Chondrocyte (in vitro differentiated cells): ENCODE measurements at regions not wholly inside any gene's neighbourhood (a gene's known extent, or its start where the extent isn't known, plus 50 kb on each side); places are given as distances from the start of the nearest gene placed in this dataset.

Experiments used
- DNase-seq: peaks from one replicate; pipeline ENCODE4 v3.0.0; 2021; ENCODE audit warnings: mixed read lengths, low spot score
- H3K27ac Mint-ChIP-seq: one replicate; pipeline ENCODE4 v1.8.0; 2021; ENCODE audit warnings: mild to moderate bottlenecking, moderate library complexity, mixed read lengths; ENCODE audit not compliant: unreplicated experiment
- H3K27me3 Mint-ChIP-seq: 2 replicates; pipeline ENCODE4 v1.8.0; 2021; ENCODE audit warnings: low read depth, mixed read lengths
- H3K36me3 Mint-ChIP-seq: 2 replicates; pipeline ENCODE4 v1.8.0; 2021; ENCODE audit warnings: low read depth, mixed read lengths
- H3K4me1 Mint-ChIP-seq: 2 replicates; pipeline ENCODE4 v1.8.0; 2021; ENCODE audit warnings: low read depth, mild to moderate bottlenecking, mixed read lengths
- H3K4me3 Mint-ChIP-seq: one replicate; pipeline ENCODE4 v1.8.0; 2021; ENCODE audit warnings: mild to moderate bottlenecking, moderate library complexity, mixed read lengths; ENCODE audit not compliant: unreplicated experiment
- H3K9me3 Mint-ChIP-seq: 2 replicates; pipeline ENCODE4 v1.8.0; 2021; ENCODE audit warnings: low read depth, mixed read lengths
- CTCF ChIP-seq: fragments of 200-600 bp; sonication (generic); IDR thresholded peaks from 2 replicates; pipeline ENCODE4 v1.5.0; 2021; ENCODE audit warnings: antibody characterized with exemption, mild to moderate bottlenecking, moderate library complexity

GRCh38 chr6:145266432-145267075, 468.8 kb downstream of the EPM2A start:
- no peak overlapping the region for H3K27ac Mint-ChIP-seq
- H3K27me3 Mint-ChIP-seq = peaks cover 17% of the 10 kb centered on the region

GRCh38 chr6:145267076-145267867, 468.0 kb downstream of the EPM2A start:
- H3K4me1 Mint-ChIP-seq = no peaks in the 10 kb centered on the region
- peaks cover 16% of the 10 kb centered on the region for H3K27me3 Mint-ChIP-seq
- no peak overlapping the region for H3K27ac Mint-ChIP-seq
- no peak for DNase-seq
- H3K36me3 Mint-ChIP-seq = no peaks in the 10 kb centered on the region
- no peak overlapping the region for H3K4me3 Mint-ChIP-seq
- no peak for TF ChIP-seq CTCF
- no peaks in the 10 kb centered on the region for H3K9me3 Mint-ChIP-seq

More at GRCh38 chr6:145266432-145267075, 468.8 kb downstream of the EPM2A start:
- no peaks in the 10 kb centered on the region for H3K36me3 Mint-ChIP-seq
- no peak overlapping the region for H3K4me3 Mint-ChIP-seq
- no peaks in the 10 kb centered on the region for H3K9me3 Mint-ChIP-seq
- no peak for DNase-seq
- TF ChIP-seq CTCF = no peak
- no peaks in the 10 kb centered on the region for H3K4me1 Mint-ChIP-seq

GRCh38 chr6:145270464-145270863, 464.9 kb downstream of the EPM2A start:
- H3K27ac Mint-ChIP-seq = no peak overlapping the region
- H3K4me3 Mint-ChIP-seq = no peak overlapping the region
- no peak for TF ChIP-seq CTCF
- H3K4me1 Mint-ChIP-seq = no peaks in the 10 kb centered on the region
- no peaks in the 10 kb centered on the region for H3K36me3 Mint-ChIP-seq
- H3K9me3 Mint-ChIP-seq = no peaks in the 10 kb centered on the region
- peaks cover 11% of the 10 kb centered on the region for H3K27me3 Mint-ChIP-seq
- DNase-seq = no peak

- no peak for TF ChIP-seq CTCF
- no peak for DNase-seq
- Mint-ChIP-seq H3K4me3 (no peak overlapping the region), H3K9me3 (no peaks in the 10 kb centered on the region), H3K36me3 (no peaks in the 10 kb centered on the region), H3K27me3 (peaks cover 11% of the 10 kb centered on the region), H3K27ac (no peak overlapping the region), H3K4me1 (no peaks in the 10 kb centered on the region)
Measured at GRCh38 chr6:145271040-145271439, 464.3 kb downstream of the EPM2A start.

- H3K4me3 Mint-ChIP-seq = no peak overlapping the region
- H3K27ac Mint-ChIP-seq = no peak overlapping the region
- H3K9me3 Mint-ChIP-seq = no peaks in the 10 kb centered on the region
- peaks cover 10% of the 10 kb centered on the region for H3K27me3 Mint-ChIP-seq
- DNase-seq = no peak
- H3K4me1 Mint-ChIP-seq = no peaks in the 10 kb centered on the region
- H3K36me3 Mint-ChIP-seq = no peaks in the 10 kb centered on the region
- TF ChIP-seq CTCF = no peak
Measured at GRCh38 chr6:145271577-145271976, 463.7 kb downstream of the EPM2A start.
